ENCODE measurements at regions not wholly inside any gene's neighbourhood (a gene's known extent, or its start where the extent isn't known, plus 50 kb on each side); places are given as distances from the start of the nearest gene placed in this dataset.

- no peak for DNase-seq (ENCODE audit: low spot score)
Observed at GRCh38 chr11:45347348-45348082, 61.4 kb upstream of the SYT13 start.

GRCh38 chr11:45345491-45345890, 59.4 kb upstream of the SYT13 start:
- DNase-seq (ENCODE audit: low spot score), result no peak

GRCh38 chr11:45344028-45344427, 57.9 kb upstream of the SYT13 start:
- no peak for DNase-seq (ENCODE audit: low spot score)

GRCh38 chr11:45343444-45343843, 57.3 kb upstream of the SYT13 start:
- no peak for DNase-seq (ENCODE audit: low spot score)

GRCh38 chr11:45341372-45341771, 55.2 kb upstream of the SYT13 start:
- no peak for DNase-seq (ENCODE audit: low spot score)

GRCh38 chr11:45339729-45340519, 53.8 kb upstream of the SYT13 start:
- peak; percentile 86 for DNase-seq (ENCODE audit: low spot score)

DNA sequence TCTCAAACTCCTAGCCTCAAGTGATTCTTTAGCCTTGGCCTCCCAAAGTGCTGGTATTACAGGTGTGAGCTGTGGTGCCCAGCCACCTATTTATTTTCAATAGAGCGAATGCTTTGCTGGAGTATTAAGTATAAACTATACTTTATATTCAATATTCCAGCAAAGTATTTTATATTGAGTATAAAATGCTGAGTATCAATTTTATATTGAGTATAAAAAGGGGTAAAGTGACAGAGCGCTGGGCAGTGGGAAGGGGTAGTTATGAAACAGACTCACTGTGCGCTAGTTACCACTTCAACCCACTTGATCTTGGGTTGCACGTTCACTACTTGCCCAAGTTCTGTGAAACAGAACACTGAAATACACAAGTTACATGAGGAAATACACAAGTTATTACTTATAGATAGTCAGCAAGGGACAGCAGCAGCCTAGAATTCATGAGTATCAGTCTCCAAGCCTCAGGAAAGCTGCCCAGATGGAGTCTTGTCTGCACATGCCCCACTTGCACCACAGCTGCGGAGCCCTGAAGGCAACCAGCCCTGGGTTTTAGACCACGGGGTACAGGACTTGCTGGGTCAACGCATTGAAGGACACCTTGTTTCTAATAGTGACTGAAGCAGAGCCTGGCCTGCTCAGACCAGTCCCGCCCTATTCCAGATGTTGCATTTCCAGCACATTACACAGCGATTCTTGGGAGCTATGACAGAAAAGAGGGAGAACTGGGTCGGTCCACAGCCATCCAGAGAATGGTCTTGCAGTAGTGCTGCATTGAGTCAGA, 51.6 kb upstream of the SYT13 start:
- DNase-seq (ENCODE audit: low spot score), result no peak

GRCh38 chr11:45336136-45336535, 50.0 kb upstream of the SYT13 start:
- DNase-seq (ENCODE audit: low spot score), result no peak
